A673 (cell line): ENCODE measurements at regions not wholly inside any gene's neighbourhood (a gene's known extent, or its start where the extent isn't known, plus 50 kb on each side); places are given as distances from the start of the nearest gene placed in this dataset.
A peak's percentile ranks its signal among the peaks of the same experiment; 100 is the strongest.

Experiments
- BruUV-seq: library from RNA; stranded (reverse); fragments of 400-500 nt; replicated peaks from 2 replicates; lab custom pipeline; 2021; lab: Mats Ljungman, UMichigan
- CTCF ChIA-PET: fragments of 300-600 bp; sonication (Branson Sonifier 250); formaldehyde crosslinking; loops from one replicate; lab custom pipeline; 2022; ENCODE audit warnings: antibody characterized with exemption; lab: Charles Lee
- POLR2A ChIA-PET: fragments of 300-600 bp; sonication (Branson Sonifier 250); formaldehyde crosslinking; loops from one replicate; lab custom pipeline; 2022; ENCODE audit warnings: antibody characterized with exemption; ENCODE audit not compliant: low non-redundant PET; lab: Charles Lee
- DNase-seq: peaks from one replicate; pipeline ENCODE4 v3.0.0-alpha.2; 2015; ENCODE audit warnings: low spot score
- H3K27ac ChIP-seq: fragments of 200-600 bp; sonication (generic); 2 replicates; pipeline ENCODE4 v1.5.1; 2016; ENCODE audit warnings: mixed run types, low read depth, mild to moderate bottlenecking, mixed read lengths, antibody characterized with exemption, low read length; ENCODE audit not compliant: poor library complexity, severe bottlenecking
- H3K27me3 ChIP-seq: fragments of 200-600 bp; sonication (generic); replicated peaks from 2 replicates; pipeline ENCODE4 v1.6.1; 2017; ENCODE audit warnings: mixed run types, low read depth, mild to moderate bottlenecking, mixed read lengths, antibody characterized with exemption, low read length; ENCODE audit not compliant: insufficient read depth, poor library complexity
- H3K36me3 ChIP-seq: fragments of 200-600 bp; sonication (generic); 2 replicates; pipeline ENCODE4 v1.6.1; 2016; ENCODE audit warnings: mixed run types, mild to moderate bottlenecking, mixed read lengths, antibody characterized with exemption, low read length; ENCODE audit not compliant: insufficient read depth, poor library complexity, severe bottlenecking
- H3K4me1 ChIP-seq: fragments of 200-600 bp; sonication (generic); 2 replicates; pipeline ENCODE4 v1.6.1; 2017; ENCODE audit warnings: mixed run types, mild to moderate bottlenecking, mixed read lengths, antibody characterized with exemption, low read length; ENCODE audit not compliant: insufficient read depth, poor library complexity, severe bottlenecking
- H3K4me3 ChIP-seq: fragments of 200-600 bp; sonication (generic); 2 replicates; pipeline ENCODE4 v1.5.1; 2016; ENCODE audit warnings: low read depth, mixed run types, mild to moderate bottlenecking, mixed read lengths, low read length; ENCODE audit not compliant: poor library complexity, severe bottlenecking
- H3K9me3 ChIP-seq: fragments of 200-600 bp; sonication (generic); 2 replicates; pipeline ENCODE4 v1.6.1; 2016; ENCODE audit warnings: mixed run types, low read depth, mild to moderate bottlenecking, mixed read lengths, antibody characterized with exemption, low read length; ENCODE audit not compliant: poor library complexity, severe bottlenecking
- CTCF ChIP-seq: fragments of 300-800, 200-600 bp; sonication (generic); conservative IDR thresholded peaks from 2 replicates; pipeline ENCODE4 v1.5.1; 2017; ENCODE audit warnings: low read depth, mild to moderate bottlenecking, antibody characterized with exemption, low read length, moderate library complexity, mixed read lengths
- EZH2 ChIP-seq: fragments of 200-600 bp; sonication (generic); IDR thresholded peaks from 2 replicates; pipeline ENCODE4 v1.6.1; 2017; ENCODE audit warnings: borderline replicate concordance, low read depth, mild to moderate bottlenecking, mixed read lengths, antibody characterized with exemption, low read length; ENCODE audit not compliant: poor library complexity, severe bottlenecking
- intact Hi-C: fragments of 100-400 bp; cut with micrococcal nuclease; formaldehyde crosslinking; loops from one replicate; pipeline ENCODE4 v1.10.0; 2022; ENCODE audit not compliant: unreplicated experiment

- H3K27me3 ChIP-seq: no peaks in the 10 kb centered on the region
Measured at GRCh38 chr15:77741106-77741505, 108.4 kb upstream of the LINGO1 start.

GRCh38 chr15:77739591-77740378 lies 107.1 kb upstream of the LINGO1 start:
- BruUV-seq: TSS peak; percentile 92
- DNase-seq: peak; percentile 73
- POLR2A ChIA-PET: no interaction called here
- CTCF ChIA-PET: interaction anchor here (0.8 to 1.4 kb wide), 2 partner anchors 81 to 136 kb away, joined by 3 to 5 read pairs; no protein-coding TSS in a partner anchor
- H3K4me1 ChIP-seq: peaks cover 87% of the 10 kb centered on the region
- H3K9me3 ChIP-seq: no peaks in the 10 kb centered on the region
- H3K27me3 ChIP-seq: no peaks in the 10 kb centered on the region
- peak overlapping the region; percentile 3 for H3K4me3 ChIP-seq
- peak overlapping the region; percentile 99 for H3K27ac ChIP-seq
- TF ChIP-seq EZH2: no peak
- no peak for TF ChIP-seq CTCF
- intact Hi-C loops: loop anchor here (2.0 to 5.0 kb wide), 4 partner anchors 81 to 867 kb away; no protein-coding TSS in a partner anchor
- no peaks in the 10 kb centered on the region for H3K36me3 ChIP-seq

More at GRCh38 chr15:77741106-77741505, 108.4 kb upstream of the LINGO1 start:
- Histone ChIP-seq H3K4me1 (peaks cover 82% of the 10 kb centered on the region), H3K27ac (peak overlapping the region; percentile 99), H3K36me3 (no peaks in the 10 kb centered on the region), H3K4me3 (no peak overlapping the region), H3K9me3 (no peaks in the 10 kb centered on the region)
- DNase-seq: no peak
- BruUV-seq: no TSS peak
- TF ChIP-seq CTCF: no peak
- TF ChIP-seq EZH2: no peak
- ChIA-PET CTCF (no interaction called here), POLR2A (no interaction called here)
- intact Hi-C loops: no loop called here

- Histone ChIP-seq H3K4me1 (peaks cover 90% of the 10 kb centered on the region), H3K4me3 (peak overlapping the region; percentile 3), H3K27me3 (no peaks in the 10 kb centered on the region), H3K36me3 (no peaks in the 10 kb centered on the region), H3K9me3 (no peaks in the 10 kb centered on the region), H3K27ac (peak overlapping the region; percentile 99)
- DNase-seq: peak; percentile 96
- POLR2A ChIA-PET: no interaction called here
- no peak for TF ChIP-seq EZH2
- TF ChIP-seq CTCF: no peak
- no TSS peak for BruUV-seq
- CTCF ChIA-PET: interaction anchor here (0.8 to 1.4 kb wide), 2 partner anchors 82 to 137 kb away, joined by 3 to 5 read pairs; no protein-coding TSS in a partner anchor
- intact Hi-C loops: loop anchor here (1.0 to 5.0 kb wide), 5 partner anchors 81 to 866 kb away; no protein-coding TSS in a partner anchor
Measured at GRCh38 chr15:77738441-77739302, 106.0 kb upstream of the LINGO1 start.
